ENCODE measurements at regions not wholly inside any gene's neighbourhood (a gene's known extent, or its start where the extent isn't known, plus 50 kb on each side); places are given as distances from the start of the nearest gene placed in this dataset.

- DNase-seq (ENCODE audit: low read depth in 1 of 2, low spot score in 1 of 2) = no peak
- Histone ChIP-seq H3K27ac (replicated peaks) (no peak overlapping the region), H3K4me3 (replicated peaks; ENCODE audit: insufficient read depth, low read length) (no peak overlapping the region), H3K27me3 (ENCODE audit: insufficient read depth, poor library complexity, severe bottlenecking) (no peaks in the 10 kb centered on the region)
- no peak for TF ChIP-seq CTCF (IDR thresholded peaks at IDR 0.05; ENCODE audit: insufficient read depth, low read length)
- TF ChIP-seq, protein P1, sequence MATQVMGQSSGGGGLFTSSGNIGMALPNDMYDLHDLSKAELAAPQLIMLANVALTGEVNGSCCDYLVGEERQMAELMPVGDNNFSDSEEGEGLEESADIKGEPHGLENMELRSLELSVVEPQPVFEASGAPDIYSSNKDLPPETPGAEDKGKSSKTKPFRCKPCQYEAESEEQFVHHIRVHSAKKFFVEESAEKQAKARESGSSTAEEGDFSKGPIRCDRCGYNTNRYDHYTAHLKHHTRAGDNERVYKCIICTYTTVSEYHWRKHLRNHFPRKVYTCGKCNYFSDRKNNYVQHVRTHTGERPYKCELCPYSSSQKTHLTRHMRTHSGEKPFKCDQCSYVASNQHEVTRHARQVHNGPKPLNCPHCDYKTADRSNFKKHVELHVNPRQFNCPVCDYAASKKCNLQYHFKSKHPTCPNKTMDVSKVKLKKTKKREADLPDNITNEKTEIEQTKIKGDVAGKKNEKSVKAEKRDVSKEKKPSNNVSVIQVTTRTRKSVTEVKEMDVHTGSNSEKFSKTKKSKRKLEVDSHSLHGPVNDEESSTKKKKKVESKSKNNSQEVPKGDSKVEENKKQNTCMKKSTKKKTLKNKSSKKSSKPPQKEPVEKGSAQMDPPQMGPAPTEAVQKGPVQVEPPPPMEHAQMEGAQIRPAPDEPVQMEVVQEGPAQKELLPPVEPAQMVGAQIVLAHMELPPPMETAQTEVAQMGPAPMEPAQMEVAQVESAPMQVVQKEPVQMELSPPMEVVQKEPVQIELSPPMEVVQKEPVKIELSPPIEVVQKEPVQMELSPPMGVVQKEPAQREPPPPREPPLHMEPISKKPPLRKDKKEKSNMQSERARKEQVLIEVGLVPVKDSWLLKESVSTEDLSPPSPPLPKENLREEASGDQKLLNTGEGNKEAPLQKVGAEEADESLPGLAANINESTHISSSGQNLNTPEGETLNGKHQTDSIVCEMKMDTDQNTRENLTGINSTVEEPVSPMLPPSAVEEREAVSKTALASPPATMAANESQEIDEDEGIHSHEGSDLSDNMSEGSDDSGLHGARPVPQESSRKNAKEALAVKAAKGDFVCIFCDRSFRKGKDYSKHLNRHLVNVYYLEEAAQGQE (IDR thresholded peaks at IDR 0.05; ENCODE audit: insufficient replicate concordance, low read depth) = no peak
- TF ChIP-seq POLR2AphosphoS5 (IDR thresholded peaks at IDR 0.05; ENCODE audit: low read depth) = no peak
- no peak for TF ChIP-seq SPI1 (IDR thresholded peaks at IDR 0.05; ENCODE audit: borderline replicate concordance, low read depth)
- TF ChIP-seq GABPA (IDR thresholded peaks at IDR 0.05; ENCODE audit: low read depth) = no peak
Measured at GRCh38 chr4:89398644-89399043, 91.0 kb upstream of the GPRIN3 start.

GRCh38 chr4:89398146-89398545 is 90.5 kb upstream of the GPRIN3 start:
- Histone ChIP-seq H3K27me3 (ENCODE audit: insufficient read depth, poor library complexity, severe bottlenecking) (no peaks in the 10 kb centered on the region), H3K27ac (replicated peaks) (no peak overlapping the region), H3K4me3 (replicated peaks; ENCODE audit: insufficient read depth, low read length) (no peak overlapping the region)
- TF ChIP-seq CTCF (IDR thresholded peaks at IDR 0.05; ENCODE audit: insufficient read depth, low read length) = no peak
- no peak for TF ChIP-seq SPI1 (IDR thresholded peaks at IDR 0.05; ENCODE audit: borderline replicate concordance, low read depth)
- TF ChIP-seq GABPA (IDR thresholded peaks at IDR 0.05; ENCODE audit: low read depth) = no peak
- TF ChIP-seq, protein P1 (IDR thresholded peaks at IDR 0.05; ENCODE audit: insufficient replicate concordance, low read depth) = no peak
- TF ChIP-seq POLR2AphosphoS5 (IDR thresholded peaks at IDR 0.05; ENCODE audit: low read depth) = no peak
- DNase-seq (ENCODE audit: low read depth in 1 of 2, low spot score in 1 of 2) = no peak

DNA sequence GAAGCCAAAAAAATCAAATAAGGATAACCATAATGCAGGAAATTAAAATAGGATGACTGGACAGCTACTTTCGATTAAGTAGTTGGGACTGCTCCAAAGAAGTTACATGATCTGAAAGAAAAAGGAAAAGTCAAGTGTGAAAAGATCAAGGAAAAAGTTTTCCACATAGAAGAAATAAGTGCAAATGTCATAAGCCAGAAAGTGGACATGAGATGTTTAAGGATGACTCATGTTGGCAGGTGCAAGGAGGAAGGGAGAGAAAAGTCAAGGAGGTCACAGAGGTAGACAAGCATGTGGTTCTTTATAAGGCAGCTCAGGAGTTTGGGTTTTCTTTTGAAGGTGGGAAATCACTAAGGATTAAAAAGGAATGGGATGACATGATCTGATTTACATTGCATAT is 89.8 kb upstream of the GPRIN3 start:
- Histone ChIP-seq H3K27ac (replicated peaks) (no peak overlapping the region), H3K4me3 (replicated peaks; ENCODE audit: insufficient read depth, low read length) (no peak overlapping the region), H3K27me3 (ENCODE audit: insufficient read depth, poor library complexity, severe bottlenecking) (no peaks in the 10 kb centered on the region)
- no peak for DNase-seq (ENCODE audit: low read depth in 1 of 2, low spot score in 1 of 2)
- TF ChIP-seq POLR2AphosphoS5 (IDR thresholded peaks at IDR 0.05; ENCODE audit: low read depth) (no peak), SPI1 (IDR thresholded peaks at IDR 0.05; ENCODE audit: borderline replicate concordance, low read depth) (no peak), CTCF (IDR thresholded peaks at IDR 0.05; ENCODE audit: insufficient read depth, low read length) (no peak), GABPA (IDR thresholded peaks at IDR 0.05; ENCODE audit: low read depth) (no peak)
- TF ChIP-seq, protein P1 (IDR thresholded peaks at IDR 0.05; ENCODE audit: insufficient replicate concordance, low read depth) = no peak

All from HL-60 (cell line).